Gastroesophageal sphincter (tissue), 3 donors: ENCODE measurements at regions not wholly inside any gene's neighbourhood (a gene's known extent, or its start where the extent isn't known, plus 50 kb on each side); places are given as distances from the start of the nearest gene placed in this dataset.

Experiments used
- EP300 ChIP-seq: sonication (generic); formaldehyde crosslinking; IDR thresholded peaks from one replicate; pipeline ENCODE4 v1.6.1; 2017; ENCODE audit warnings: antibody characterized with exemption, mild to moderate bottlenecking
- POLR2A ChIP-seq, 2 donors: fragments of 450-650 bp; IDR thresholded peaks; one replicate each; pipeline ENCODE4 v1.6.1; 2017; ENCODE audit warnings: antibody characterized with exemption in 2 of 2, mild to moderate bottlenecking in 2 of 2, moderate library complexity in 1 of 2
- POLR2AphosphoS5 ChIP-seq: sonication (generic); formaldehyde crosslinking; IDR thresholded peaks from one replicate; pipeline ENCODE4 v1.6.1; 2017; ENCODE audit warnings: antibody characterized with exemption
- TF ChIP-seq, protein P1 (sequence below), 4 experiments: fragments of 200-600 bp in 2 of 4; fragments of 450-650 bp in 2 of 4; sonication (generic) in 1 of 4; IDR thresholded peaks; one replicate each; pipeline ENCODE4 v1.5.1; 2017 to 2019; ENCODE audit warnings: antibody characterized with exemption in 4 of 4, mild to moderate bottlenecking in 2 of 4, moderate library complexity in 2 of 4

DNA sequence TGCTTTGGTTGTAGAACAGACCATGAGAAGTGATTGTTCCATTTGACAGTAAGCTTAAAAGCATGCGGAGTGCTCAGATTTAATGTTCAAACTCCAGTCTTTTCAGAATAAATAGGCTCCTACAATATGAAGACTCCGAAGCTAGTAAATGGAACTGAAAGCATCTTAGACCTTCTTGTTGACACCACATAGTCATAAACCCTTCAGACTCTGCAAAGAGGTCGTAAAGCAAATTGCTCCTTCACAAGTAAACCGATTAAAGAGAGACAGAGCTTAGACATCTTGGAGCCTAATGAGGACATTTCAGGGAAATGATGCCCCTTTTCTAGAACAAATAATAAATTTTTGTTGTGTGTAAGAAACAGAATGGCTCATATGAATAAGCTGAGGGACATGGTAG, 511.0 kb upstream of the RIOK2 start:
- TF ChIP-seq EP300 (no peak), POLR2A (IDR thresholded peaks at IDR 0.05) (no peak), POLR2AphosphoS5 (no peak)
- TF ChIP-seq, protein P1, sequence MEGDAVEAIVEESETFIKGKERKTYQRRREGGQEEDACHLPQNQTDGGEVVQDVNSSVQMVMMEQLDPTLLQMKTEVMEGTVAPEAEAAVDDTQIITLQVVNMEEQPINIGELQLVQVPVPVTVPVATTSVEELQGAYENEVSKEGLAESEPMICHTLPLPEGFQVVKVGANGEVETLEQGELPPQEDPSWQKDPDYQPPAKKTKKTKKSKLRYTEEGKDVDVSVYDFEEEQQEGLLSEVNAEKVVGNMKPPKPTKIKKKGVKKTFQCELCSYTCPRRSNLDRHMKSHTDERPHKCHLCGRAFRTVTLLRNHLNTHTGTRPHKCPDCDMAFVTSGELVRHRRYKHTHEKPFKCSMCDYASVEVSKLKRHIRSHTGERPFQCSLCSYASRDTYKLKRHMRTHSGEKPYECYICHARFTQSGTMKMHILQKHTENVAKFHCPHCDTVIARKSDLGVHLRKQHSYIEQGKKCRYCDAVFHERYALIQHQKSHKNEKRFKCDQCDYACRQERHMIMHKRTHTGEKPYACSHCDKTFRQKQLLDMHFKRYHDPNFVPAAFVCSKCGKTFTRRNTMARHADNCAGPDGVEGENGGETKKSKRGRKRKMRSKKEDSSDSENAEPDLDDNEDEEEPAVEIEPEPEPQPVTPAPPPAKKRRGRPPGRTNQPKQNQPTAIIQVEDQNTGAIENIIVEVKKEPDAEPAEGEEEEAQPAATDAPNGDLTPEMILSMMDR (IDR thresholded peaks at IDR 0.05): no peak
